CD4-positive, alpha-beta T cell treated with Interleukin-1 beta for 1 hour (primary cell): ENCODE measurements at regions not wholly inside any gene's neighbourhood (a gene's known extent, or its start where the extent isn't known, plus 50 kb on each side); places are given as distances from the start of the nearest gene placed in this dataset.
"Not testable (repeated sequence)": the region's sequence is repeated elsewhere in the genome, so short reads cannot be mapped to it uniquely, and the experiment has no call there.

ENCODE experiments used
- DNase-seq, 2 donors: peaks; one replicate each; pipeline ENCODE4 v3.0.0-alpha.2; 2020 to 2022

- DNase-seq: no peak
Measured at GRCh38 chr21:34276711-34277425, 86.9 kb upstream of the KCNE2 start.

- DNase-seq: no peak
Measured at GRCh38 chr21:34278451-34278850, 85.4 kb upstream of the KCNE2 start.

GRCh38 chr21:34279285-34279684 lies 84.5 kb upstream of the KCNE2 start:
- DNase-seq: no peak

GRCh38 chr21:34279883-34280282 lies 83.9 kb upstream of the KCNE2 start:
- no peak for DNase-seq

GRCh38 chr21:34280389-34280795 lies 83.4 kb upstream of the KCNE2 start:
- no peak for DNase-seq

- DNase-seq: no peak
Measured at GRCh38 chr21:34280959-34281358, 82.8 kb upstream of the KCNE2 start.

- no peak for DNase-seq
Measured at GRCh38 chr21:34282223-34282622, 81.6 kb upstream of the KCNE2 start.

- no peak for DNase-seq
Measured at GRCh38 chr21:34284666-34285065, 79.1 kb upstream of the KCNE2 start.

GRCh38 chr21:34288042-34288441 lies 75.8 kb upstream of the KCNE2 start:
- not testable (repeated sequence) for DNase-seq

GRCh38 chr21:34289856-34290255 lies 74.0 kb upstream of the KCNE2 start:
- no peak for DNase-seq

- DNase-seq: no peak
Measured at GRCh38 chr21:34296878-34297277, 66.9 kb upstream of the KCNE2 start.

- DNase-seq: no peak
Measured at GRCh38 chr21:34298534-34299167, 65.2 kb upstream of the KCNE2 start.

GRCh38 chr21:34299168-34299539 lies 64.7 kb upstream of the KCNE2 start:
- DNase-seq: no peak

GRCh38 chr21:34302521-34302920 lies 61.3 kb upstream of the KCNE2 start:
- DNase-seq: no peak

- DNase-seq: no peak
Measured at GRCh38 chr21:34305605-34306604, 57.9 kb upstream of the KCNE2 start.

GRCh38 chr21:34307991-34308532 lies 55.7 kb upstream of the KCNE2 start:
- no peak for DNase-seq

GRCh38 chr21:34311561-34312330 lies 52.1 kb upstream of the KCNE2 start:
- DNase-seq: no peak

GRCh38 chr21:34313116-34313515 lies 50.7 kb upstream of the KCNE2 start:
- no peak for DNase-seq
